Activated CD8-positive, alpha-beta memory T cell treated with anti-CD3 and anti-CD28 coated beads, Interleukin-2, amount 50 U/mL, for 1 hour (primary cell): ENCODE measurements at regions not wholly inside any gene's neighbourhood (a gene's known extent, or its start where the extent isn't known, plus 50 kb on each side); places are given as distances from the start of the nearest gene placed in this dataset.
A peak's percentile ranks its signal among the peaks of the same experiment; 100 is the strongest.
"Not testable (repeated sequence)": the region's sequence is repeated elsewhere in the genome, so short reads cannot be mapped to it uniquely, and the experiment has no call there.

Source experiments
- DNase-seq: peaks from one replicate; pipeline ENCODE4 v3.0.0-alpha.2; 2020; ENCODE audit errors: extremely low read depth

DNA sequence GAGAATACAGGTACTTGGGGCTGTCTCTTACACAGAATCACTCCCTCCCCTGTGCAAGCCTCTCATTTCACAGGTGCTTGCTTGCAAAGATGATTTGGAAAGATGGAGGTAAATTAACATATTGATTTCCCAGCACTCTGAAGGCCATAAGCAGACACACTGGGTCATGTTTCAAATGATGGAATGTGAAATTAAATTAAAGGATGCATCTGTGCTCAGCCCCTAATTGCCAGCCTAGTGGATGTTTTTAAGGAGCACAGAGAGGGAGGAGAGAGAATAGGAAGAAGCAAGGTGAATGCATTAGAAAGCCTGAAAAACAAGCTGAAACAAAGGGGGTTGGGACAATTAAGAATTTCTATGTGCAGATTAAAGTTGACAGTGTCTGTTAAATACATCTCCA lies 96.1 kb upstream of the GRIP1 start:
- no peak for DNase-seq

DNA sequence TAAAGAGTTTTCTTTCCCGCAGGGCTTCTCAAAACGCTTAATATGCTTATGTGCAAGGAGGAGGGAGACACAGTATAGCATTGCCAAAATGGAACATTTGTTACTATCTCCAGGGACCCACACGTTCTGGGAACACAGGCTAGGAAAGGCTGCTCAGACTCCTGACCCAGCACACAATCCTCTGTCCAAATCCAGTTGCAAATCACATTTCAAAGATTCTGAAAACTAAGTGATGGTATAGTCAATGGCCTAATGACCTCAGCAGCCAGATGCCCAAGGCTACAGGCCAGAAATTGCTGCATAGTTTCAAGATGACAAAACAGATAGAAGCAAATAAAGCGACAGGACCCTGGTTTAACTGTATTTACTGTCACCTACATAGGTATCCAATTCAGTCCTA lies 97.0 kb upstream of the GRIP1 start:
- no peak for DNase-seq

DNA sequence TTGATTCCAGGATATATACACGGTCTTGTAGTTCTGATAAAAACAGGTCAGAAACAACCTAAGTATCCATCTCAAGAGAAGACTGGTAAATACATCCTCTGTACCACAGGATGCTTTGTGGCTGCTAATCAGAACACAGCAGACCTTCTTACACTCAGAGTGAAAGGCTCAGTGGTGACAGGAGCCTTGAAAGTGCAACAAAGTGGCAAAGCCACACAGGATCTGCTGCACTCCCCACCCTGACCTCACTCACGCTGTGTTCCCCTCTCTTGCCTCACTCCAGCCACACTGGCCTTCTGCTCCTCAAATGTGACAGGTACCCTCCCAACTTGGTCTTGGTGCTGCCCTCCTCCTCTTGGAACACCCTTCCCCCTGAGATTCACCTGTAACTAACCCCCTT lies 98.1 kb upstream of the GRIP1 start:
- DNase-seq, result peak; percentile 3

DNA sequence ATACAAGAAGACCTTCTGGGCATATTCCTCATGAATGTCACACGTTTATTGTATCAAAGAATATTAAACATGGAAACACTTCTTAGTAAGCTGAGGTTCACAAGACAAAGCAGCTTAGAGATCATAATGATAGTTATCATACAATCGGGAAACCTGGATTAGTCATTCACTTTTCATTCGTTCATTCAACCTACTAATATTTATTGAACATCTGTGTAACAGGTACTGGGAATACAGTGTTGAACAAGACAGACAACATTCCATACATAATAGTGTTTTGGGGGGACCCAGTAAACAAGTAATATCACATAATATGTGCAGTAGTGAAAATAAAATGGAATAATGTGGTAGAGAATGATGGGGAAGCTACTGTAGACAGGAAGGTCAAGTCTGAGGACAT lies 100.6 kb upstream of the GRIP1 start:
- no peak for DNase-seq

DNA sequence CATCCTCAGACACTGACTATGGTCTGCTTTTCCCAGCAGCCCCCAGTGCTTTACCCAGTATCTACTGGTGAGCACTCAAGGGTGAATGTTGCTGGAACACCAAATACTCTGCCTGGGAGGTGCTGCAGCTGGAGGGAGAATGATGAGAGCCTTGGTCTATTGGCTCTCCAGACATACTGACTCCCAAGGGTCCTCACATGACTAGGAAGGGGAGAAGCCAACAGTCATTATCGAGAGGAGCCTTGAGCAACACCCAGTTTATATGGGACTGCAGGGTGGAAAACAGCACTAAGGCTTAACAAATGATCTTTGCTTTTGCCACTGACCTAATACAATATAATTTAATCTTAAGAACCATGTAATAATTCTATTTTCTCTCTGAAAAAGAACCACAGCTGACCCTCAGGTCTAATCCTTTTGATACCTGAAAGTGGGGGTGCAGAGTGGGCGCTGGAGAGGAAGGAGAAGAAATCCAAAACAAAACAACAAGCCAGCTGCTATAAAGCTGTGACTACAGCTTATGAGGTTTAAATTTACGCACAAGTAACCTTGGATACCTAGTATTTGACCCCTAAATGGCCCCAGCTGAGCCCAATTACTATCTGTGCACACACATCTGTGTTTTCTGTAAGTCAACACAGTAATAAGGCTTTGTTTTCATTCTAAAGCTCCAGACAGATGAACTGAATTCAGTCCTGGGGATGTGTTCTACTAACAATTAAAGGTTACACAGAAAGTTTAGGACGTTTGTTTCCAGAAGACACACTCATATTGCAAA lies 107.8 kb upstream of the GRIP1 start:
- DNase-seq, result no peak

DNA sequence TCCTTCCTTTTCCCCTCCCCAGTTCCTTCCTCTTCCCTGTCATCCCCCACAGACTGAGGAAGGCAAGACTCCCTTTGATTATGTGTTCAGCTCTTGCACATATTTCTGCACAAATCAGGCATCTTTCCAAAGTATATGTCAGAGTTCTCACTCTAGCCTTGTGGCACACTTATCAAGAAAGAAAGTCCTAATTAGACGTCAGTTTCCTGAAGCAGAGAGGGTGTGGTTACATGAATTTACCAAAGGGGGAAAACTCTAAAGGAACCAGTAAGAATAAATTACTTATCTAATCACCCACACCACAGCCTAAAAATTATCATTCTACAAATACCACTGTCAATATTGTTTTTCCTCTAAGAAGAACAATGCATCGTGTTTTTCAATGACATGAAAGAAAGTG lies 120.7 kb upstream of the GRIP1 start:
- DNase-seq, result no peak

DNA sequence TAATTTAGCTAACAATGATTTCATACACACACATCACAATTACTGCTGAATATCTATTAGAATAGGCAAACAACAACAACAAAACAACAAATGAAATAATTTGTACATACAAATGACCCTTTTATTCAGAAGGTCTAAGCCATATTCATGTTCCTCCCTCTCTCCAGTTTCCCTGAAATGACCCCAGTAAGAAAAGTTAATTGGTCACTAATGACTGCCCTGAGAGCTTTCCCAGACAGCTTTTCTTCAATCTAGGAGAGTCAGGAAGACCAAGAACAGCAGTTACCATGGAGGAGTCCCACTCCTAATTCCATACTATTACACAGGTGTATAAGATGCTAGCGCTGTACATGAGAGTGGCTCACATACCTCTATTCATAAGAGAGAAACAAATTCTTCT lies 121.2 kb upstream of the GRIP1 start:
- DNase-seq, result no peak

DNA sequence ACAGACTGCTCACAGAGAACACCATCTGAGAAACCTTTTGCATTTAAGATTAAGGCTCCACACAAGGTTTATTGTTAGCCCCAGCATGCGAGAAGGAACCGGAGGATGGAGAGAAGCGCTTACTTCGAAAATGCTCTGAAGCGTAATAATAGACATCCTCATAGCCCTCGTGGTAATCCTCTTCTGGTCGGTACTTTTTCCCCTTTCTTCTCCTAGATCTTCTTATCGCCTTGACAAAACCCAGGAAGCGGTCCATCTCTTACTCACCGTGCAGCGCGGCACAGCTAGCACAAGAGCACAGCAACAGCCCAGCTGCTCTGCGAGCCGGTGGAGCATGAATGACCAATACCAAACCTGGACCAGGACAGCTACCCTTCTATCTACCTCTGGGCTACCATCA lies 125.1 kb upstream of the GRIP1 start:
- no peak for DNase-seq

DNA sequence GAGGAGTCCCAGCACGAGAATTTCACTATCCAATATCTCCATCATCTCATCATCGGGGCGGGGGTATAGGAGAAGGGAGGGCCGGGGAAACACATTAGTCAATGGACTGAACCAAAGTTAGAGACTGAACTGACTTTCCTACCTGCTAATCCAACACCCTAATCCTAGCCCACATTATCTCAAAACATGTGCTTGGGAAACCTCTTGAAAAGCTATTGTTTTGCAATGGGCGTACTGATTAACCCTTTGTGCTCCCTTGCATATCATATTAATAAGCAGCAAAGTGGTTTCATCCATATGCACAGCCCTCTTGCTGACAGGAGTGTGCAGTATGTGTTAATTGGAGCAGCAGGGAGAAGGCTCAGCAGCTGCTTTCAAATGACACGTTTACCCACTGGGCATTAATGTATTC lies 125.7 kb upstream of the GRIP1 start:
- DNase-seq, result no peak

DNA sequence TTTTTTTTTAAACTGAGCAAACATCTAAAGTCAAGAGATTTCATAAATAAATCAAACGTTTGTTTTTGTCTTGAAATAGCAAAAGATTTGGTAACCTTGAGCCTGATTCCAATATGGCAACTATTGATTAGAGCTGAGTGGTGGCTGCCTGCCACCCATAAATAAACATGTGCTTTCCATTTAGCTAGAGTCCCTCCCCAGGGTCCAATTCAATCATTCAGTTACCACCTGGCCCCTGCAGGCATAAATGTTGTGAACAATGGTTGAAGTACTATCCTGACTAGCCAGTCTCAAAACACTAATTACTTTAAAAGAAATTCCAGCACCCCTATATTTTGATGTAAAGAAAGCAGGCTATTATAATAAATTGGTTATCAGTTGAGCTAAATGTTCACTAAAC lies 129.7 kb upstream of the GRIP1 start:
- DNase-seq, result no peak

DNA sequence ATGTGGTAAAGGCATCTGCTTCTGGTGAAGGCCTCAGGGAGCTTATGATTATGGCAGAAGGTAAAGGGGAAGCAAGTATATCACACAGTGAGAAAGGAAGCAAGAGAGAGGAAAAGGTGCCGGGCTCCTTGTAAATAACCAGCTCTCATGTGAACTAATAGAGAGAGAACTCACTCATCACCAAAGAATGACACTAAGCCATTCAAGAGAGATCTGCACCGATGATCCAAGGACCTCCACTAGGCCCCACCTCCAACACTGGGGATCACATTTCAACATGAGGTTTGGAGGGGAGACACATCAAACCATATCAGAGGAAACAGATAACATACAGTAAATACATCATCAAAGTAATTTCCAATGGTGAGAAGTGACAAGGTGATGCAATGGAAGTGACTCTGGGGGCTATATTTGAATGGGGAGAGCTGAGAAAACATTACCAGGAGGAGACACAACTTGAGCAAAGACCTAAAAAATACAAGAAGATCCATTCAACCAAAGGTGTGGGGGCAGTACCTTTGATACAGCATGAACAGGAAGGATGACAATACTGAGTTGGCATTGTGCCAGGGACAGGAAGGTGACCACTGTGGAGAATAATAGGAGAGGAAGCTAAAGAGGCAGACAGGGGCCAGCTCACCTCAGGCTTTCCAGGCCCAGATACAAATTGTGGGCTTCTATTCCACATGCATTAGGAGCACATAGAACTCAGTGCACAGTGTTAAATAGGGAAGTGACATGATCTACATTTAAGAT lies 134.4 kb upstream of the GRIP1 start:
- DNase-seq, result no peak

DNA sequence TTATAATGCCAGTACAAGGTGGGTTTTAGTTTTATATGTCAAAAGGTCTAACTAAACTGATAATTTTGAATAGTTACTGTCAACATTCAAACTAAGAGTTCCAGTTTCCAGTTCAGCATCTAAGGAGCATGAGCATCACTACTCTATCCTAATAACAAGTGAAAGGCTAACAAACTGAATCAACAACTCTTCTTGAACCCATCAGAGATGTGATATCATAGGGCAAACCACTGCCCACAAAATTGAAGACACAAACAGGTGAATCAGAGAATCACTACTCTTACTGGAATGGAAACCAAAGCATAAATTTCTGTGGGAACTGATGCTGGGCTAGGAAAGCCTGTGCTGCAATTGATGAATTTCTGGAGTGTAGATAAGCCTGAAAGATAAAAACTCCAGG lies 140.7 kb upstream of the GRIP1 start:
- DNase-seq, result no peak

DNA sequence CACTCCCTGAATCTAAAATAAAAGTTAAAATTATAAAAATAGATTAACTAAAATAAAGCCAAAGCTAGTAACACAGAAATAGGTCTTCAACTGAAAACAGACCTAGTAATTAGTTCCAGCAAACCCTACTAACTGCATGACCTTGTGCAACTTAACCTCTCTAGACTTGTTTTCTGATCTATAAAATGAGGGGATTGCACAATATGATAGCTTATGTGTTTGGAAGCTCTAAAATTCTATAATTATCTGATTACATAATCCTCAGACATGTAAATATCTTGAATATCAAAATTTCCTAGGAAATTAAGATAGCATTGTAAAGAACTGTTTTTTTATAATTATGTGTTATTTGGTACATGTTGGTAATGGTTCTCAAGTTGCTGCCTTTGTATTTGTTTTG lies 144.1 kb upstream of the GRIP1 start:
- no peak for DNase-seq

DNA sequence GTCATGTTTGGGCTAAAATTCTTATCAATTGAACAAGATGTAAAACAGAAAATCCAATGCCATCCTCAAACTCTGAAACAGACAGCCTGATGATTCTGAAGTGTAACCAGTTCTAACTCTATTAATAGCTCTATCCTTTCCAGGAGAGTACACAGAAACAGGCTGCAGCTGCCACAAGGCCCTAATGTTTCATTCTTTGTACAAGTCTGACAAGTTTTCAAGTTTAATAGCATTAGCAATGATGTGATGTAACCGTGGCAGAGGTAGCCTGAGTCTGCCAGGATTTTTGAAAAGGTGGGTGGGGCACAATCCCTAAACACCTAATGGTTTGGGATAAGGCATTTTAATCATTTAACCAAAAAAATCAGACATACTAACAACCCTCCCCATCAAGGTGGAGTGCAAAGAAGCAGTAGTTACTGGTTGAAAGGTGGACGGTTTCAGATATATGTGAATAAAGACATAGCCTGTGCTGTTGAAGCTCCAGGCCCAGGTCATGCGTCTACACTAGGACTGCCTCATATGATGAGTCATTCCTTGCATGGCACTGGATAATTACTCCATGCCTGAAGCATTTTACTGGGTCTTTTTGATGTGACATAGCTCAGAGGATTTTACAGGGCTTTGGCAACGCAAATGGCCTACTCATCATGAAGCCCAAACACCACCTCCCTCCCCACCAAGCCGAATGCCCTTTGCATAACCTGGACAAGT lies 145.1 kb upstream of the GRIP1 start:
- no peak for DNase-seq

DNA sequence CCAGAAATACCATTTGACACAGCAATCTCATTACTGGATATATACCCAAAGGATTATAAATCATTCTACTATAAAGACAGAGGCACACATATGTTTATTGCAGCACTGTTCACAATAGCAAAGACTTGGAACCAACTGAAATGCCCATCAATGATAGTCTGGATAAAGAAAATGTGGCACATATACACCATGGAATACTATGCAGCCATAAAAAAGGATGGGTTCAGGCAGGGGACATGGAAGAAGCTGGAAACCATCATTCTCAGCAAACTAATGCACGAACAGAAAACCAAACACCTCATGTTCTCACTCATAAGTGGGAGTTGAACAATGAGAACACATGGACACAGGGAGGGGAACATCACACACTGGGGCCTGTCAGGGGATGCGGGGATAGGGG lies 147.0 kb upstream of the GRIP1 start:
- DNase-seq, result not testable (repeated sequence)

DNA sequence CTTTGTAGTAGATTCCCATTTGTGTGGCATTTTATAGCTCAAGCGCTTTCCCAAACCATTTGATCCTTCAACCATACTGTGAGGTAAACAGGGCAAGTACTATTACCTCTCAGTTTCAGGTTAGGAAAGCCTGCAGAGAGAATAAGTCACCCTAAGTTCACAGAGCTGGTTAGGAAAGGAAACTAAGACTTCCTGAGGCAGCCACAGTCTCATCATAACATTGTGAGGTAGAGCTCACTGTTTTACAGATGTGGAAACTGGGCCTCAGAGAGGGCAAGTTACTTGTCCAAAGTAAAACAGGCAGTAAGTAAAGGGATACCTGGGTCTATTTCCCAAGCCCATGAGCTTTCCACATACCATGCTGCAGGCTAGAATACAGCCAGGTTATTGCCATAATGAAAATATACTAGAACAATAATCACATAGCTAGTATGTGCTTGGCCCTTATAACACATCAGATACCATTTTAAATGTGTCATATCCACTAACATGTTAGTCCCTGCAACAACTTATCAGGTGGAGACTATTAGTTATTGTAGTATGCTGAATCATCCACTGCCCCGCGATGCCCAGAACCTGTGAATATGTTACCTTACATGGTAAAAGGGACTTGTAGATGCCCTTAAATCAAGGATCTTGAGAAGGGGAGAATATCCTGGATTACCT lies 150.9 kb upstream of the GRIP1 start:
- no peak for DNase-seq

DNA sequence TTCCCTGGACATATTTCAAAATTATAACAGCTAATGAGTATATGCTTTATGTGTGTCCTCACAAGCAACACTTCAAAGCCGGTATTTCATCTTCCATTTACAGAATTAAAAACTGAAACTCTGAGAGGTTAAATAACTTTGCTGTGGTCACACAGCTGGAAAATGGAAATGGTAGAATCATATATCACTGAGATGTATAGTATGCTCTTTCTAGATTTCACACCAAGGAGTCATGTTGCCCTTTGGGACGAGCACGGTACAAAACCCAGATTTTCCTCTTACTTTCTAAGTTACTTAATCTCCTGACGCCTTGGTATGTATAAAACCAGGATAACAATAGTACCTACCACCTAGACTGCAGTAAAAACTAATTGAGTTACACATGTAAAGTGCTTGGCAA lies 152.6 kb upstream of the GRIP1 start:
- DNase-seq, result no peak

DNA sequence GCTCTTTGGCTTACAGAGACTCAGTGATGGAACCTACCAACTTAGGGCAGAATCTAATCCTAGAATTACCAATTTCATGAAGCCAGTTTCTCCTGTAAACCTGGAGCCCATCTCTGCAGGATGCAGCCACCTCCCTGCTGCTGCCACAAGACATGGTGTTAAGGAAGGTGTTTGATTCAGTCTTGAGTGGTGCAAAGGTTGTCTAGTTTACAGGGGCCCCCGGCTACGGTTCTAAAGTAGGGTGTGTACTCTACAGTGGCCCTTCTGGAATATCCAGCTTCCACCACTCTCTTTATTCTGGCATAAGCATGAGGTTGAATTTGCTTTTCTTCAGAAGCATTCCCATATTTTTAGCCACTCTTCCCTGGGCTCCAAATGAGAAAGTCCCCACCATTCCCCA lies 154.1 kb upstream of the GRIP1 start:
- no peak for DNase-seq

DNA sequence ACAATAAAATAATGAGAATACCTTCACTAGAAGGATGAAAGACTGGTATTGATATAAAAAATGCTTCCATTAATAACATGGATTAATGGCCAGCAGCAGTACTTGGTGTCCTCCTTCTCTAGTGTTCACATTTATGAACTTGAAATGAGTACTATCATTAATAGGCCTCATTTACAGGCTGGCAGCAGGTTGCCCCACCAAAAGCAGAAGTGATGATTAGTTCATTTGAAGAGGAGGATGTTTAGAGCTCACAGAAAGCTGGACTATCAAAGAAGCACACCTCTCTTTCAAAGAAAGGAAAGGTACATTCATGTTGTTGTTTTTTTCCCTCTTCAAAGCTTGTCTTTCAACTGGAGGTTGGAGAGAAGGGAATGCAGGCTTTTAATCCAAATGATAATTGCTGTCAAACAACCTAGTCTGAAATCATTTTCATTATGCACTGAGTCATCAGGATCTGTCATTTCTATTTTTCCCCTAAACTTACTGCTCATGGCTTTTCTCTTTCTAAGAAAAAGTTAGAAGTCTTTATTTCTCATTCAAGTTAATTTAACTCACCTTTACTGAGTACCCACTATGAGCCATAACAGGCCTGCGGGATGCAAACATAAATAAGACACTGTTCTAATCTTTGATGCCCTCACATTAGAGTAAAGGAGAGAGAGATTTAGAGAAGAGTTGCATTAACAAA lies 157.9 kb upstream of the GRIP1 start:
- no peak for DNase-seq

DNA sequence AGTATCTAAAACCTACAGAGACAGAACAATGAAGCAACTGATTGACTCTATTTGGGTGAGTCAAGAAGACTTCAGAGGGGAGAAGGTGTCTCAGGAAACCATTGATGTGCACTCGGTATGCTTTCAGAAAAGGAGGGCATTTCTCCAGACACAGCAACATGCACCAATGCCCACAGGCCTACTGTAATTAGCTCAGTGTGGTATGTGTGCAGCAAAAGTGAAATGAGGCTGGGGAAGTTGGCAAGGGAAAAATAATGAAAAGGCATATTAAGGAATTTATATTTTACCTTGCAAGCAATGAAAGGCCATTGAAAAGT lies 158.4 kb upstream of the GRIP1 start:
- DNase-seq, result no peak

DNA sequence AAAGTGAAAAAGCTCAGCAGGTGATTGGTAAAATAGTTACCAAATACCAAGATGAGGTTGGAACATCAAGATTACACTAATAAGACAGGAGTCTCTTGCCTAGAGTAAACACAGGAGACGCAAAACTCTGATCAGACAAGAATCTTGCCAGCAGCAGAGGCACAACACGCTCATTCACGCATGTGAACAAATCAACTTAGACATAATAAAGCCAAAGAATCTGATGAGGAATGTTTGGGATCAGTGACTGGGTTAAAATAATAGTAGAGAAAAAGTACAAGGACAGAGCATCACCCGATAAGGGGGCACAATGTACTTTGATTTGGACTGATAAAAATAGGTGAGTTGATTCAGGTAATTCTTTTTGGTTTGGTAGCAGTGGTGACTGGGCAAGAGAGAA lies 159.5 kb upstream of the GRIP1 start:
- DNase-seq, result no peak

DNA sequence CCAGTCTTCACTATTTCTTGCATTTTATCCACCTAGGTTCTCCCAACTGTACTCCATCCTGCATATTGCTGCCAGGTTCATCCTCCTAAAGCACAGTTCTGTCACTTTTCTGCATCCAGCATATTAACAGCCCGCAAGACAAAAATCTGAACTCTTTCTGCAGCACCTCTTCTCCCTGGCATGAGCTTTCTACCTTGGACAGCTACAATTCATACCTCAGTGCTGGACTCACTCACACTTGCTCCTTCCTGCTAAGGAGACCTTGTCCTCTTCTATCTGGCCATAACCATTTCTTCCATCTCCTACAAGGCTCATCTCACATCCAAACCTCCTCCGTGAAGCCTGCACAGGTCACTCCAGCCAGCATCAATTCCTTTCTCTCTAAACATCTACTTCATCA lies 170.1 kb upstream of the GRIP1 start:
- no peak for DNase-seq
